Bronchial epithelial cell (primary cell): ENCODE measurements at regions not wholly inside any gene's neighbourhood (a gene's known extent, or its start where the extent isn't known, plus 50 kb on each side); places are given as distances from the start of the nearest gene placed in this dataset.
"Not testable (repeated sequence)": the region's sequence is repeated elsewhere in the genome, so short reads cannot be mapped to it uniquely, and the experiment has no call there.

Experiments used
- DNase-seq: peaks from one replicate; pipeline ENCODE4 v3.0.0-alpha.2; 2010; ENCODE audit warnings: low read depth
- FAIRE-seq: peaks from 2 replicates; lab custom pipeline; 2011; peaks lifted over from hg19 to GRCh38; lab: Jason Lieb, UNC
- H3K27me3 ChIP-seq: 2 replicates; pipeline ENCODE4 v1.5.1; 2011; ENCODE audit warnings: low read length; ENCODE audit not compliant: control insufficient read depth, insufficient read depth
- H3K36me3 ChIP-seq: 2 replicates; pipeline ENCODE4 v1.5.1; 2011; ENCODE audit warnings: low read length; ENCODE audit not compliant: control insufficient read depth, insufficient read depth
- H3K4me3 ChIP-seq: 2 replicates; pipeline ENCODE4 v1.5.1; 2011; ENCODE audit warnings: mild to moderate bottlenecking, low read depth, low read length, control low read depth
- CTCF ChIP-seq: IDR thresholded peaks from 2 replicates; pipeline ENCODE4 v1.5.1; 2011; ENCODE audit warnings: mild to moderate bottlenecking, moderate library complexity, low read length, control low read depth, inconsistent platforms; ENCODE audit not compliant: insufficient read depth, severe bottlenecking

GRCh38 chr16:49953090-49953489 lies 71.9 kb upstream of the CNEP1R1 start:
- FAIRE-seq (no peak), DNase-seq (no peak)
- Histone ChIP-seq H3K4me3 (no peak overlapping the region), H3K27me3 (no peaks in the 10 kb centered on the region), H3K36me3 (no peaks in the 10 kb centered on the region)
- TF ChIP-seq CTCF, result no peak

GRCh38 chr16:49955858-49956257 lies 69.2 kb upstream of the CNEP1R1 start:
- no peak for FAIRE-seq
- Histone ChIP-seq H3K4me3 (no peak overlapping the region), H3K27me3 (peaks cover 1% of the 10 kb centered on the region), H3K36me3 (no peaks in the 10 kb centered on the region)
- DNase-seq, result no peak
- TF ChIP-seq CTCF, result no peak

- Histone ChIP-seq H3K4me3 (no peak overlapping the region), H3K36me3 (no peaks in the 10 kb centered on the region), H3K27me3 (peaks cover 1% of the 10 kb centered on the region)
- DNase-seq, result no peak
- no peak for FAIRE-seq
- TF ChIP-seq CTCF, result no peak
These were observed 68.1 kb upstream of the CNEP1R1 start for GRCh38 chr16:49956915-49957314.

- DNase-seq (no peak), FAIRE-seq (no peak)
- peaks cover 1% of the 10 kb centered on the region for H3K27me3 ChIP-seq
- no peak overlapping the region for H3K4me3 ChIP-seq
- no peaks in the 10 kb centered on the region for H3K36me3 ChIP-seq
- no peak for TF ChIP-seq CTCF
These were observed 66.6 kb upstream of the CNEP1R1 start for GRCh38 chr16:49958448-49958847.

GRCh38 chr16:49959552-49960277 lies 65.3 kb upstream of the CNEP1R1 start:
- DNase-seq (no peak), FAIRE-seq (no peak)
- Histone ChIP-seq H3K27me3 (peaks cover 1% of the 10 kb centered on the region), H3K4me3 (no peak overlapping the region), H3K36me3 (no peaks in the 10 kb centered on the region)
- TF ChIP-seq CTCF, result no peak

GRCh38 chr16:49961089-49961488 lies 63.9 kb upstream of the CNEP1R1 start:
- no peak for FAIRE-seq
- no peaks in the 10 kb centered on the region for H3K36me3 ChIP-seq
- peaks cover 1% of the 10 kb centered on the region for H3K27me3 ChIP-seq
- DNase-seq, result peak; percentile 79
- no peak overlapping the region for H3K4me3 ChIP-seq
- no peak for TF ChIP-seq CTCF

- FAIRE-seq, DNase-seq, H3K36me3 ChIP-seq, H3K27me3 ChIP-seq, H3K4me3 ChIP-seq: not testable (repeated sequence)
These were observed 62.5 kb upstream of the CNEP1R1 start for GRCh38 chr16:49962566-49962965.
